Head of caudate nucleus (tissue), 42 donors: ENCODE measurements at regions not wholly inside any gene's neighbourhood (a gene's known extent, or its start where the extent isn't known, plus 50 kb on each side); places are given as distances from the start of the nearest gene placed in this dataset.
"Not testable (repeated sequence)": the region's sequence is repeated elsewhere in the genome, so short reads cannot be mapped to it uniquely, and the experiment has no call there.

Experiments used
- DNase-seq, 42 donors: peaks; one replicate each; pipeline versions ENCODE4 v3.0.0 to v3.0.0-alpha.2; 2020 to 2021; ENCODE audit warnings: mixed read lengths in 7 of 42
- intact Hi-C: fragments of 100-400 bp; cut with DNase I; formaldehyde crosslinking; loops from one replicate; pipeline ENCODE4 v1.15.0; 2022

GRCh38 chr1:120607882-120608281 is 115.9 kb upstream of the NBPF26 start:
- DNase-seq, intact Hi-C loops: not testable (repeated sequence)

GRCh38 chr1:120608314-120609014 is 115.3 kb upstream of the NBPF26 start:
- DNase-seq, intact Hi-C loops: not testable (repeated sequence)

GRCh38 chr1:120609015-120609573 is 114.7 kb upstream of the NBPF26 start:
- intact Hi-C loops, result not testable (repeated sequence)

GRCh38 chr1:120609834-120610233 is 113.9 kb upstream of the NBPF26 start:
- DNase-seq, intact Hi-C loops: not testable (repeated sequence)

More at GRCh38 chr1:120609015-120609573, 114.7 kb upstream of the NBPF26 start:
- not testable (repeated sequence) for DNase-seq

GRCh38 chr1:120614931-120615639 is 108.7 kb upstream of the NBPF26 start:
- intact Hi-C loops, DNase-seq: not testable (repeated sequence)

GRCh38 chr1:120617493-120617892 is 106.3 kb upstream of the NBPF26 start:
- intact Hi-C loops, result not testable (repeated sequence)

GRCh38 chr1:120619867-120620692 is 103.7 kb upstream of the NBPF26 start:
- intact Hi-C loops, DNase-seq: not testable (repeated sequence)

More at GRCh38 chr1:120617493-120617892, 106.3 kb upstream of the NBPF26 start:
- not testable (repeated sequence) for DNase-seq

- DNase-seq, intact Hi-C loops: not testable (repeated sequence)
Measured at GRCh38 chr1:120620693-120620969, 103.1 kb upstream of the NBPF26 start.

GRCh38 chr1:120621278-120621677 is 102.5 kb upstream of the NBPF26 start:
- intact Hi-C loops, DNase-seq: not testable (repeated sequence)

- intact Hi-C loops, DNase-seq: not testable (repeated sequence)
Measured at GRCh38 chr1:120623539-120623938, 100.2 kb upstream of the NBPF26 start.

GRCh38 chr1:120624565-120625064 is 99.1 kb upstream of the NBPF26 start:
- intact Hi-C loops, DNase-seq: not testable (repeated sequence)

GRCh38 chr1:120629832-120630455 is 93.8 kb upstream of the NBPF26 start:
- intact Hi-C loops, DNase-seq: not testable (repeated sequence)

- intact Hi-C loops, DNase-seq: not testable (repeated sequence)
Measured at GRCh38 chr1:120634816-120635806, 88.6 kb upstream of the NBPF26 start.

GRCh38 chr1:120640261-120641013 is 83.3 kb upstream of the NBPF26 start:
- DNase-seq, intact Hi-C loops: not testable (repeated sequence)

- DNase-seq, intact Hi-C loops: not testable (repeated sequence)
Measured at GRCh38 chr1:120641014-120641302, 82.8 kb upstream of the NBPF26 start.

GRCh38 chr1:120647182-120647581 is 76.6 kb upstream of the NBPF26 start:
- DNase-seq, intact Hi-C loops: not testable (repeated sequence)
